Thyroid gland (tissue), 4 donors: ENCODE measurements at regions not wholly inside any gene's neighbourhood (a gene's known extent, or its start where the extent isn't known, plus 50 kb on each side); places are given as distances from the start of the nearest gene placed in this dataset.

Source experiments
- CTCF ChIP-seq, 6 experiments: fragments of 200-600 bp in 3 of 6; fragments of 450-650 bp in 3 of 6; sonication (generic) in 3 of 6; IDR thresholded peaks; one replicate each; pipeline ENCODE4 v1.5.1; 2016 to 2019; ENCODE audit warnings: antibody characterized with exemption in 6 of 6, mild to moderate bottlenecking in 2 of 6, inconsistent platforms in 1 of 6, moderate library complexity in 1 of 6
- POLR2A ChIP-seq, 2 donors: fragments of 450-650 bp; IDR thresholded peaks; one replicate each; pipeline ENCODE4 v1.6.1; 2017; ENCODE audit warnings: antibody characterized with exemption in 2 of 2, mild to moderate bottlenecking in 2 of 2, moderate library complexity in 1 of 2

DNA sequence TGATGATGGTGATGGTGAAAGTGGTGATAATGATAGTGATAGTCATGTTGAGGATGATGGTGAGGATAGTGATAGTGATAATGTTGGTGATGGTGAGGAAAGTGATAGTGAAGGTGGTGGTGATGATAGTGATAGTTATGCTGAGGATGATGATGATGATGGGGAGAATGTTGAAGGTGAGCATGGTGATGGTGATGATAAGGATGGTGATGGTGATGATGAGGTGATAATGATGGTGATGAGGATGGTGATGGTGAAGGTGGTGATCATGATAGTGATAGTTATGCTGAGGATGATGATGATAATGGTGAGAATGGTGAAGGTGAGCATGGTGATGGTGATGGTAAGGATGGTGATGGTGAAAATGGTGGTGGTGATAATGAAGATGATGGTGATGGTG, 64.9 kb upstream of the ZNF337 start:
- TF ChIP-seq CTCF (IDR thresholded peaks at IDR 0.05) (no peak), POLR2A (IDR thresholded peaks at IDR 0.05) (no peak)
